HCT116 (cell line): ENCODE measurements at regions not wholly inside any gene's neighbourhood (a gene's known extent, or its start where the extent isn't known, plus 50 kb on each side); places are given as distances from the start of the nearest gene placed in this dataset.

ENCODE experiments used
- CTCF ChIP-seq, 3 experiments: fragments of 200-600 bp in 1 of 3; sonication (generic) in 1 of 3; IDR thresholded peaks in 2 of 3; conservative IDR thresholded peaks in 1 of 3; 2 replicates each; pipeline ENCODE4 v1.5.1; 2012 to 2017; ENCODE audit warnings: low read depth in 2 of 3, low read length in 2 of 3, antibody characterized with exemption in 1 of 3, borderline replicate concordance in 1 of 3, control low read depth in 1 of 3, mild to moderate bottlenecking in 1 of 3, mixed read lengths in 1 of 3, mixed run types in 1 of 3, moderate library complexity in 1 of 3; ENCODE audit not compliant: insufficient read depth in 1 of 3
- EGR1 ChIP-seq: IDR thresholded peaks from 2 replicates; pipeline ENCODE4 v1.6.1; 2012; ENCODE audit warnings: low read depth
- POLR2AphosphoS5 ChIP-seq: IDR thresholded peaks from 2 replicates; pipeline ENCODE4 v1.6.1; 2011; ENCODE audit warnings: mild to moderate bottlenecking, low read depth, low read length, moderate library complexity

- TF ChIP-seq CTCF (IDR thresholded peaks at IDR 0.05 in 2 of 3, conservative IDR thresholded peaks at IDR 0.05 in 1 of 3; ENCODE audit: borderline replicate concordance in 1 of 3, insufficient read depth in 1 of 3, low read depth in 2 of 3, low read length in 2 of 3) = no peak
- no peak for TF ChIP-seq POLR2AphosphoS5
- TF ChIP-seq EGR1 = no peak
Measured at GRCh38 chr6:86355271-86355670, 582.1 kb upstream of the HTR1E start.
